ENCODE measurements at regions not wholly inside any gene's neighbourhood (a gene's known extent, or its start where the extent isn't known, plus 50 kb on each side); places are given as distances from the start of the nearest gene placed in this dataset.

- no peak for DNase-seq
- Histone ChIP-seq H3K4me3 (ENCODE audit: insufficient read depth, low read depth, low read length) (no peak overlapping the region), H3K36me3 (replicated peaks; ENCODE audit: control insufficient read depth, insufficient read depth, low read length) (no peaks in the 10 kb centered on the region), H3K27me3 (ENCODE audit: control insufficient read depth, insufficient read depth, low read length) (no peaks in the 10 kb centered on the region)
These were observed 221.8 kb upstream of the JUN start for GRCh38 chr1:59005491-59006288.

- Histone ChIP-seq H3K27me3 (ENCODE audit: control insufficient read depth, insufficient read depth, low read length) (no peaks in the 10 kb centered on the region), H3K4me3 (ENCODE audit: insufficient read depth, low read depth, low read length) (no peak overlapping the region), H3K36me3 (replicated peaks; ENCODE audit: control insufficient read depth, insufficient read depth, low read length) (no peaks in the 10 kb centered on the region)
- DNase-seq: no peak
These were observed 222.4 kb upstream of the JUN start for GRCh38 chr1:59006289-59006658.

DNA sequence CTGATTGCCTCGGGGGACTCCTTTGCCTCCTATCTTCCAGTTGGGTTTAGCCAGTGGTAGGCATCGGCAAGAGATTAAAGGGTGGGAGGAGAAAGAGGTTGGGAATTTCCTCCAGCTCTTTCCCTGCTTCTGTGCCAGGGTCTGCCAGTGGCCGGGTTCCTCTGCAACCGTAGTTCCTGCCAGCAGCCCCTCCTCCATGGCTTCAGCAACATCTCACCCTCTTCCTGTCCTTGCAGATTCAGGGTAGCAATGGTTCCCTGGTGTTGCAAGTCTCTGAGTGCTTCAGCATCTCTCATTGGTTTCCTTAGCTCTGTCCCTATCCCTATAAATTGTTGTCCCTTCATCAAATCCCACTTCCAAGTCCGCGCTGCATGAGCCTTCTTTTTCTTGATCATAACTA is 223.1 kb upstream of the JUN start:
- no peaks in the 10 kb centered on the region for H3K36me3 ChIP-seq (replicated peaks; ENCODE audit: control insufficient read depth, insufficient read depth, low read length)
- no peak overlapping the region for H3K4me3 ChIP-seq (ENCODE audit: insufficient read depth, low read depth, low read length)
- no peak for DNase-seq
- no peaks in the 10 kb centered on the region for H3K27me3 ChIP-seq (ENCODE audit: control insufficient read depth, insufficient read depth, low read length)

DNA sequence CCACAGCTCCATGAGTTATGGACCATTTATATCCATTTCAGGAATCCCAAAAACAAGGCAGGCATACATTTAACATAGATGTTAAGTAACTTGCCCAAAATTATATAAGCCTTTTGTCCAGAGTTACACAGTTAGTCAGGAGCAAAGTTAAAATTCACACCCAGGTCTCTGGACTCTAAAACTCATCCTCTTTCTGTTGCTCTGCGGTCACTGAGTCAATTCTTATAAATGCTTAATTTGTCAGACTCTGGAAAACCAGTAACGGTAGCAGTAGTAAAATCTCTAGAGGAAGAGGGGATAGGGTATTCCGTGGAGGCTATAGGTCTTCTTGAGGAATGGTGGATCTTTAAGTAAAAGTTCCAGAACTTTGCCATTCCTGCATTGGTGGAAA is 223.6 kb upstream of the JUN start:
- Histone ChIP-seq H3K4me3 (ENCODE audit: insufficient read depth, low read depth, low read length) (no peak overlapping the region), H3K36me3 (replicated peaks; ENCODE audit: control insufficient read depth, insufficient read depth, low read length) (no peaks in the 10 kb centered on the region), H3K27me3 (ENCODE audit: control insufficient read depth, insufficient read depth, low read length) (no peaks in the 10 kb centered on the region)
- DNase-seq: no peak

GRCh38 chr1:59007820-59008598 is 224.2 kb upstream of the JUN start:
- DNase-seq: no peak
- no peaks in the 10 kb centered on the region for H3K36me3 ChIP-seq (replicated peaks; ENCODE audit: control insufficient read depth, insufficient read depth, low read length)

GRCh38 chr1:59008599-59009347 is 224.9 kb upstream of the JUN start:
- no peak for DNase-seq
- no peaks in the 10 kb centered on the region for H3K36me3 ChIP-seq (replicated peaks; ENCODE audit: control insufficient read depth, insufficient read depth, low read length)
- H3K4me3 ChIP-seq (ENCODE audit: insufficient read depth, low read depth, low read length): no peak overlapping the region
- H3K27me3 ChIP-seq (ENCODE audit: control insufficient read depth, insufficient read depth, low read length): no peaks in the 10 kb centered on the region

More at GRCh38 chr1:59007820-59008598, 224.2 kb upstream of the JUN start:
- no peak overlapping the region for H3K4me3 ChIP-seq (ENCODE audit: insufficient read depth, low read depth, low read length)
- no peaks in the 10 kb centered on the region for H3K27me3 ChIP-seq (ENCODE audit: control insufficient read depth, insufficient read depth, low read length)

DNA sequence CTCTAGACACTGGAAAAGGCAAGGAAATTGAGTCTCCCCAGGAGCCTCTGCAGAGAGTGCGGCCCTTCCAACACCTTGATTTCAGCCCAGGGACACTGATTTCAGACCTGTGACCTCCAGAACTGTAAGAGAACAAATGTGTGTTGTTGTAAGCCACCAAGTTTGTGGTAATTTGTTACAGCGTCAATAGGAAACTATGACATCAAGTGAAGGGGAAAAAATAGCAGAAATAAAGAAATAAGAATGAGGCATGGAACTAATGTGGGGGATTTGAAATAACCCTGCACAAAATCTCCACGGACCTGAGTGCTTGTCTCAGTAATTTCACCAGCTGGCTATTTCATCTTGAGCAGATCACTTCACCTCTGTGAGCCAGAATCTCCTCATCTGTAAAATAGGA is 227.8 kb upstream of the JUN start:
- DNase-seq: no peak
- Histone ChIP-seq H3K27me3 (ENCODE audit: control insufficient read depth, insufficient read depth, low read length) (no peaks in the 10 kb centered on the region; the same call in 1 of the 2 replicates), H3K36me3 (replicated peaks; ENCODE audit: control insufficient read depth, insufficient read depth, low read length) (no peaks in the 10 kb centered on the region), H3K4me3 (ENCODE audit: insufficient read depth, low read depth, low read length) (no peak overlapping the region)

DNA sequence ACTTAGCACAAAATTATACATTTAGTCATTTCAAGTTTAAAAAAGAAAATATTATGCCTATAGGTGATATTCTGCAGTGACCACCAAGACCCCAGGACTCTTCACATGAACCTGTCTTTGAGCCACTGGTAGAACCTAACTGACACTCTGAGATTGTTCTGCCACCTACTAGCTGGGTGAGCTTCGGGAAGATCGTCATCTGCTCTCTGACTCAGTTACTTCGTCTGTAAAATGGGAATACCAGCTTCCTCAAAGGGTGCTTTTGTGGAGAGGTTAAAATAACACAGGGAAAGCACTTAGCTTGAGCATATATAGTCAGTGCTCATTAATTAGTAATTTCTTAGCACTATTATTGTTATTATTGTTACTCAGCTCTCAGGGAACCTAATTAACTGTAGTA is 228.5 kb upstream of the JUN start:
- H3K36me3 ChIP-seq (replicated peaks; ENCODE audit: control insufficient read depth, insufficient read depth, low read length): no peaks in the 10 kb centered on the region
- H3K4me3 ChIP-seq (ENCODE audit: insufficient read depth, low read depth, low read length): no peak overlapping the region
- H3K27me3 ChIP-seq (ENCODE audit: control insufficient read depth, insufficient read depth, low read length): no peaks in the 10 kb centered on the region; the same call in 1 of the 2 replicates
- no peak for DNase-seq

GRCh38 chr1:59013276-59013927 is 229.6 kb upstream of the JUN start:
- no peaks in the 10 kb centered on the region for H3K36me3 ChIP-seq (replicated peaks; ENCODE audit: control insufficient read depth, insufficient read depth, low read length)
- peak; percentile 52 for DNase-seq
- no peak overlapping the region for H3K4me3 ChIP-seq (ENCODE audit: insufficient read depth, low read depth, low read length)
- H3K27me3 ChIP-seq (ENCODE audit: control insufficient read depth, insufficient read depth, low read length): no peaks in the 10 kb centered on the region; the same call in 1 of the 2 replicates

- no peaks in the 10 kb centered on the region for H3K36me3 ChIP-seq (replicated peaks; ENCODE audit: control insufficient read depth, insufficient read depth, low read length)
- no peak for DNase-seq
- H3K27me3 ChIP-seq (ENCODE audit: control insufficient read depth, insufficient read depth, low read length): no peaks in the 10 kb centered on the region; the same call in 1 of the 2 replicates
- H3K4me3 ChIP-seq (ENCODE audit: insufficient read depth, low read depth, low read length): no peak overlapping the region
These were observed 230.1 kb upstream of the JUN start for GRCh38 chr1:59013928-59014279.

GRCh38 chr1:59014827-59015226 is 231.0 kb upstream of the JUN start:
- Histone ChIP-seq H3K27me3 (ENCODE audit: control insufficient read depth, insufficient read depth, low read length) (no peaks in the 10 kb centered on the region; the same call in 1 of the 2 replicates), H3K36me3 (replicated peaks; ENCODE audit: control insufficient read depth, insufficient read depth, low read length) (no peaks in the 10 kb centered on the region), H3K4me3 (ENCODE audit: insufficient read depth, low read depth, low read length) (no peak overlapping the region)
- DNase-seq: no peak

DNA sequence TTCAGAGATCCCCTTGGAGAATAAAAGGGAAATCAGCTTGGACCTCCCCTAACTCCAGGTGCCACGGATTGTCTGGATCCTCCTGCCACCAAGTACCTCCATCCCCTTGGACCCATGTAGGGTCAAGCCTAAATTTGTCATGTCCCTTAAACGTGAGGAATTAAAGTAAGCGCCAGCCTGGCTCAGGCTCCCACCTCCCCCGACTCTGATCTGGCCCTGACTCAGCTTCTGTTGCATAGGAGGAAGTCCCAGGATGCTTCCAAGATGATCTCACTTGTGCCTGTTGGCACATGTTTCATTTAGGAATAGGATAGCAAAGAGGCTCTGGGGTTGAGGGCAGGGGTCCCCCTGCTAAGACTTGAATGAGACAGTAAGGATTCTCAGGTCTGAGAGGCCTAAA is 231.9 kb upstream of the JUN start:
- H3K4me3 ChIP-seq (ENCODE audit: insufficient read depth, low read depth, low read length): no peak overlapping the region
- H3K36me3 ChIP-seq (replicated peaks; ENCODE audit: control insufficient read depth, insufficient read depth, low read length): no peaks in the 10 kb centered on the region
- no peak for DNase-seq
- no peaks in the 10 kb centered on the region; the same call in 1 of the 2 replicates for H3K27me3 ChIP-seq (ENCODE audit: control insufficient read depth, insufficient read depth, low read length)

DNA sequence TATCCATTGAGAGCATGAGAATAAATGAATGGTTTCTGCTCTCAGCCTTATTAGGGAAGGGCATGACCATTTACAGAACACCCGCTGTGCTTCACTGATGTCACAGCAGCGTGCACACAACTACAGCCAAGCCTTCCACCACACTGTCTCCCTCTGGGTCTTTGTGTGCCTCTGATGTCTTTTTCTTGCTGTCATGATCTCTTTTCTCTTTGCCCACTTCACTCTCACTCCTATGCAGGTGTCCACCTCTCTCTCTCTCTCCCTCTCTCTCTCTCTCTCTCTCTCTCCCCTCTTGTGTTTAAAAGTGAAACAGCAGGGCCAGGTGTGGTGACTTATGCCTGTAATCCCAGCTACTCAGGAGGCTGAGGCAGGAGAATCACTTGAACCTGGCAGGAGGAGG is 232.5 kb upstream of the JUN start:
- Histone ChIP-seq H3K4me3 (ENCODE audit: insufficient read depth, low read depth, low read length) (no peak overlapping the region), H3K36me3 (replicated peaks; ENCODE audit: control insufficient read depth, insufficient read depth, low read length) (no peaks in the 10 kb centered on the region), H3K27me3 (ENCODE audit: control insufficient read depth, insufficient read depth, low read length) (no peaks in the 10 kb centered on the region; the same call in 1 of the 2 replicates)
- DNase-seq: no peak

- H3K36me3 ChIP-seq (replicated peaks; ENCODE audit: control insufficient read depth, insufficient read depth, low read length): no peaks in the 10 kb centered on the region
- no peak for DNase-seq
- H3K4me3 ChIP-seq (ENCODE audit: insufficient read depth, low read depth, low read length): no peak overlapping the region
- no peaks in the 10 kb centered on the region; the same call in 1 of the 2 replicates for H3K27me3 ChIP-seq (ENCODE audit: control insufficient read depth, insufficient read depth, low read length)
These were observed 233.8 kb upstream of the JUN start for GRCh38 chr1:59017501-59018231.

All from H7 (cell line).